BJ (cell line): ENCODE measurements at regions not wholly inside any gene's neighbourhood (a gene's known extent, or its start where the extent isn't known, plus 50 kb on each side); places are given as distances from the start of the nearest gene placed in this dataset.

ENCODE experiments used
- CTCF ChIA-PET: fragments of 350-600 bp; formaldehyde crosslinking; extraction: SDS; loops from one replicate; lab custom pipeline; 2021; ENCODE audit warnings: antibody characterized with exemption, inconsistent platforms; lab: Yijun Ruan, JAX
- POLR2A ChIA-PET: fragments of 300-600 bp; sonication (Branson Sonifier 250); formaldehyde crosslinking; extraction: SDS; loops from one replicate; lab custom pipeline; 2021; ENCODE audit warnings: antibody characterized with exemption; lab: Charles Lee
- DNase-seq: peaks from one replicate; pipeline ENCODE4 v3.0.0-alpha.2; 2011; ENCODE audit warnings: low read depth
- H3K27me3 ChIP-seq: 2 replicates; pipeline ENCODE4 v1.6.0; 2011; ENCODE audit warnings: low read length; ENCODE audit not compliant: control insufficient read depth, insufficient read depth
- H3K36me3 ChIP-seq: 2 replicates; pipeline ENCODE4 v1.5.1; 2011; ENCODE audit warnings: low read length; ENCODE audit not compliant: control insufficient read depth, insufficient read depth
- H3K4me3 ChIP-seq: 2 replicates; pipeline ENCODE4 v1.5.1; 2011; ENCODE audit warnings: low read depth, mild to moderate bottlenecking, control low read depth, low read length
- TF ChIP-seq, protein P1 (sequence below): IDR thresholded peaks from 2 replicates; pipeline ENCODE4 v1.5.1; 2011; ENCODE audit warnings: low read depth, mild to moderate bottlenecking, control low read depth, inconsistent platforms, low read length, moderate library complexity; ENCODE audit not compliant: insufficient read depth

- TF ChIP-seq, protein P1, sequence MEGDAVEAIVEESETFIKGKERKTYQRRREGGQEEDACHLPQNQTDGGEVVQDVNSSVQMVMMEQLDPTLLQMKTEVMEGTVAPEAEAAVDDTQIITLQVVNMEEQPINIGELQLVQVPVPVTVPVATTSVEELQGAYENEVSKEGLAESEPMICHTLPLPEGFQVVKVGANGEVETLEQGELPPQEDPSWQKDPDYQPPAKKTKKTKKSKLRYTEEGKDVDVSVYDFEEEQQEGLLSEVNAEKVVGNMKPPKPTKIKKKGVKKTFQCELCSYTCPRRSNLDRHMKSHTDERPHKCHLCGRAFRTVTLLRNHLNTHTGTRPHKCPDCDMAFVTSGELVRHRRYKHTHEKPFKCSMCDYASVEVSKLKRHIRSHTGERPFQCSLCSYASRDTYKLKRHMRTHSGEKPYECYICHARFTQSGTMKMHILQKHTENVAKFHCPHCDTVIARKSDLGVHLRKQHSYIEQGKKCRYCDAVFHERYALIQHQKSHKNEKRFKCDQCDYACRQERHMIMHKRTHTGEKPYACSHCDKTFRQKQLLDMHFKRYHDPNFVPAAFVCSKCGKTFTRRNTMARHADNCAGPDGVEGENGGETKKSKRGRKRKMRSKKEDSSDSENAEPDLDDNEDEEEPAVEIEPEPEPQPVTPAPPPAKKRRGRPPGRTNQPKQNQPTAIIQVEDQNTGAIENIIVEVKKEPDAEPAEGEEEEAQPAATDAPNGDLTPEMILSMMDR: no peak
- peaks cover 1% of the 10 kb centered on the region; the same call in 1 of the 2 replicates for H3K27me3 ChIP-seq
- ChIA-PET POLR2A (no interaction called here), CTCF (no interaction called here)
- no peaks in the 10 kb centered on the region for H3K36me3 ChIP-seq
- no peak for DNase-seq
- H3K4me3 ChIP-seq: no peak overlapping the region
Observed at GRCh38 chr10:125221716-125222115, 61.4 kb upstream of the CTBP2 start.

- TF ChIP-seq, protein P1: no peak
- peaks cover 1% of the 10 kb centered on the region; the same call in 1 of the 2 replicates for H3K27me3 ChIP-seq
- ChIA-PET CTCF (interaction anchor here (1.1 kb wide), 1 partner anchor 12 kb away, joined by 3 read pairs; no protein-coding TSS in a partner anchor), POLR2A (no interaction called here)
- H3K36me3 ChIP-seq: no peaks in the 10 kb centered on the region
- H3K4me3 ChIP-seq: no peak overlapping the region
- DNase-seq: no peak
Observed at GRCh38 chr10:125219776-125220175, 59.4 kb upstream of the CTBP2 start.

- Histone ChIP-seq H3K4me3 (no peak overlapping the region), H3K36me3 (no peaks in the 10 kb centered on the region), H3K27me3 (peaks cover 1% of the 10 kb centered on the region; the same call in 1 of the 2 replicates)
- no peak for DNase-seq
- ChIA-PET POLR2A (no interaction called here), CTCF (no interaction called here)
- TF ChIP-seq, protein P1: no peak
Observed at GRCh38 chr10:125218967-125219366, 58.6 kb upstream of the CTBP2 start.

- TF ChIP-seq, protein P1: peak; percentile 8; the same call in 1 of the 2 replicates
- no peak for DNase-seq
- ChIA-PET POLR2A (no interaction called here), CTCF (no interaction called here)
- H3K36me3 ChIP-seq: no peaks in the 10 kb centered on the region
- H3K4me3 ChIP-seq: no peak overlapping the region
- H3K27me3 ChIP-seq: peaks cover 1% of the 10 kb centered on the region; the same call in 1 of the 2 replicates
Observed at GRCh38 chr10:125217990-125218675, 57.8 kb upstream of the CTBP2 start.

- no peaks in the 10 kb centered on the region for H3K36me3 ChIP-seq
- POLR2A ChIA-PET: no interaction called here
- no peak for DNase-seq
- TF ChIP-seq, protein P1: no peak
- CTCF ChIA-PET: interaction anchor here (0.6 to 0.9 kb wide), 2 partner anchors 10 to 14 kb away, joined by 3 read pairs; no protein-coding TSS in a partner anchor
- H3K4me3 ChIP-seq: no peak overlapping the region
- H3K27me3 ChIP-seq: peaks cover 1% of the 10 kb centered on the region; the same call in 1 of the 2 replicates
Observed at GRCh38 chr10:125216861-125217260, 56.5 kb upstream of the CTBP2 start.
